Aorta (tissue), 5 donors: ENCODE measurements at regions not wholly inside any gene's neighbourhood (a gene's known extent, or its start where the extent isn't known, plus 50 kb on each side); places are given as distances from the start of the nearest gene placed in this dataset.

ENCODE experiments used
- ATAC-seq: fragments of 200-7000 bp; cut with Tn5 transposase; one replicate; pipeline ENCODE4 v1.9.1; 2022; ENCODE audit warnings: moderate library complexity; ENCODE audit not compliant: low FRiP score
- DNase-seq, 2 donors: peaks; one replicate each; pipeline ENCODE4 v3.0.0-alpha.2; 2020
- H3K27ac ChIP-seq, 2 donors: one replicate each; pipeline ENCODE4 v1.5.1; 2013; ENCODE audit warnings: low read length in 2 of 2, mild to moderate bottlenecking in 2 of 2, moderate library complexity in 2 of 2, control low read depth in 1 of 2, inconsistent platforms in 1 of 2, low read depth in 1 of 2
- H3K27me3 ChIP-seq, 2 donors: one replicate each; pipeline ENCODE4 v1.6.1; 2013; ENCODE audit warnings: control low read depth in 1 of 2, low read length in 1 of 2, mild to moderate bottlenecking in 1 of 2, moderate library complexity in 1 of 2; ENCODE audit not compliant: insufficient read depth in 2 of 2, control insufficient read depth in 1 of 2
- H3K36me3 ChIP-seq, 2 donors: one replicate each; pipeline ENCODE4 v1.6.1; 2013; ENCODE audit warnings: control low read depth in 1 of 2, low read length in 1 of 2, mild to moderate bottlenecking in 1 of 2; ENCODE audit not compliant: insufficient read depth in 2 of 2, control insufficient read depth in 1 of 2
- H3K4me1 ChIP-seq, 2 donors: one replicate each; pipeline ENCODE4 v1.6.1; 2013; ENCODE audit warnings: low read length in 2 of 2, control low read depth in 1 of 2, mild to moderate bottlenecking in 1 of 2, moderate library complexity in 1 of 2; ENCODE audit not compliant: insufficient read depth in 2 of 2, control insufficient read depth in 1 of 2
- H3K4me3 ChIP-seq, 2 donors: one replicate each; pipeline ENCODE4 v1.5.1; 2013; ENCODE audit warnings: low read length in 2 of 2, control low read depth in 1 of 2, mild to moderate bottlenecking in 1 of 2
- H3K9me3 ChIP-seq: one replicate; pipeline ENCODE4 v1.6.1; 2013; ENCODE audit warnings: mild to moderate bottlenecking, low read length; ENCODE audit not compliant: control insufficient read depth
- WGBS, 2 donors: extraction: QIAGEN DNeasy Blood & Tissue Kit; methylation state at CpG; one replicate each; pipeline ENCODE4 v1.1.7; 2013; 5-methylcytosine and 5-hydroxymethylcytosine counted together
- intact Hi-C, 2 donors: fragments of 100-400 bp; cut with DNase I; formaldehyde crosslinking; loops; one replicate each; pipeline versions ENCODE4 v1.14.2 to v1.15.0; 2022
- donor health status: healthy with polysubstance abuse.
- donor health status: Bipolar disorder and iron deficiency.
- donor health status: DM: no; HTN: no; CAD: no.
- donor health status: DM: no; HTN: no; CAD: no.
- donor health status: DM: yes; HTN: yes; CAD: no.

- Histone ChIP-seq H3K27me3 (no peaks in the 10 kb centered on the region), H3K9me3 (no peaks in the 10 kb centered on the region), H3K4me3 (no peak overlapping the region), H3K27ac (no peak overlapping the region), H3K4me1 (no peaks in the 10 kb centered on the region), H3K36me3 (no peaks in the 10 kb centered on the region)
- ATAC-seq, result no peak
- 59 to 68% methylated on average over 3 of the region's 3 CpGs for WGBS, 2 donors
- DNase-seq, result no peak
- intact Hi-C loops, result loop anchor here in 1 of 2 donors (5.0 kb wide), 1 partner anchor 266 kb away; no protein-coding TSS in a partner anchor
Measured at GRCh38 chr15:29933042-29933803, 111.0 kb upstream of the TJP1 start.

- no peaks in the 10 kb centered on the region for H3K27me3 ChIP-seq
- no peaks in the 10 kb centered on the region for H3K36me3 ChIP-seq
- H3K4me1 ChIP-seq, result peaks cover 2 to 5% of the 10 kb centered on the region in 2 donors
- DNase-seq (no peak), ATAC-seq (no peak)
- intact Hi-C loops, result loop anchor here in 1 of 2 donors (10.0 kb wide), 1 partner anchor 111 kb away; no protein-coding TSS in a partner anchor
- WGBS, 2 donors, result 95 to 98% methylated on average over 2 of the region's 2 CpGs
- no peak overlapping the region for H3K4me3 ChIP-seq
- no peak overlapping the region for H3K27ac ChIP-seq
- H3K9me3 ChIP-seq, result no peaks in the 10 kb centered on the region
Measured at GRCh38 chr15:29926083-29926388, 103.8 kb upstream of the TJP1 start.

DNA sequence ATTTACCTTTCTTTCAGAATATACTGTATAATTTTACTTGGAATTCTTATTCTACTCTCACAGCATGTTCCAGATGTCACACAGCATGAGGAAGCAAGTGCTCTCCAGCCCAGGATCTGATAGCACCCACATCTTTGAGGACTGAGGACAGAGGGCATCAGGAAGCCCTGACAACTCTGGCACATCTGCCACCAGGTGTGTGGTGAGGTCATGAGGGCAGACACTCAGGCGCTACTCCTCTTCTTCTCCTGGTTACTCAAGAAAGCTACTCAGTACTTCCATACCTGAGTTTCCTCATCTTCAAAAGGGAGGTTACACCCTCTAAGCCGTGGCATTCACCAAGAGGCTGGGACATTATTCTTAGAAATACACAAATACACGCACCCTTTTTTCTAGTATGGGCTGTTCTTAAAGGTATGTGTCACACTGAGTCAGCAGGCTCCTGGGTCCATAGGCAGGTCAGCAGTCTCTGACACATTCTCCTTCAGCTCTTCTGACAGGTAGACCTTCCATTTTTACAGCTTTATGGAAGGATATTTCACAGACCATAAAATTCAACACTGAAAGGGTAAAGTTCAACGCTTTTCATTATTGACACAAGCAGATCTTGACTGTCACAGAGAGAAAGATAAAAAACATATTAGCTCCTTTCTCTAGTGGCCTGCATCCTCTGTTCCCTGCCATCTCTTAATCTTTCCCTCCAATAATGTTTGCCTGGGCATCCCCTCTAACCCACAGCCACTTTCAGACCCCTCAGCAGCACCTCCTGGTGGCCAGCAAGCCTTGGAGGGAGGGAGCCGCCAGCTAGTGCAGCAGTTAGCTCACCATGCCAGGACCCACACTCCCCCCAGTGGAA is 103.2 kb upstream of the TJP1 start:
- H3K27ac ChIP-seq, result peak overlapping the region in 1 of 2 donors; percentile 47
- H3K4me3 ChIP-seq, result no peak overlapping the region
- intact Hi-C loops, result loop anchor here (2.0 to 10.0 kb wide), 2 partner anchors 103 to 111 kb away; partner anchors contain the start of gene TJP1 (in 1 of the 2)
- ATAC-seq, result peak; percentile 85
- peak; percentile 70 to 90 for DNase-seq
- WGBS, 2 donors, result 51 to 56% methylated on average over 5 of the region's 5 CpGs
- no peaks in the 10 kb centered on the region for H3K27me3 ChIP-seq
- H3K4me1 ChIP-seq, result peaks cover 2 to 5% of the 10 kb centered on the region in 2 donors
- H3K36me3 ChIP-seq, result no peaks in the 10 kb centered on the region
- no peaks in the 10 kb centered on the region for H3K9me3 ChIP-seq

GRCh38 chr15:29924750-29925149 is 102.5 kb upstream of the TJP1 start:
- Histone ChIP-seq H3K27ac (peak overlapping the region in 1 of 2 donors; percentile 47), H3K4me3 (no peak overlapping the region), H3K36me3 (no peaks in the 10 kb centered on the region), H3K9me3 (no peaks in the 10 kb centered on the region), H3K4me1 (peaks cover 2 to 5% of the 10 kb centered on the region in 2 donors), H3K27me3 (no peaks in the 10 kb centered on the region)
- intact Hi-C loops, result loop anchor here (2.0 to 10.0 kb wide), 4 partner anchors 42 to 177 kb away; partner anchors contain the start of gene TJP1 (in 1 of the 2)
- DNase-seq (peak in 1 of 2 donors; percentile 54), ATAC-seq (peak; percentile 69)
- WGBS, 2 donors, result 0 to 2% methylated on average over 4 of the region's 4 CpGs

GRCh38 chr15:29922191-29922590 is 99.9 kb upstream of the TJP1 start:
- intact Hi-C loops, result loop anchor here (5.0 to 10.0 kb wide), 3 partner anchors 40 to 175 kb away; no protein-coding TSS in a partner anchor
- H3K36me3 ChIP-seq, result no peaks in the 10 kb centered on the region
- peaks cover 2 to 5% of the 10 kb centered on the region in 2 donors for H3K4me1 ChIP-seq
- no peaks in the 10 kb centered on the region for H3K9me3 ChIP-seq
- no peaks in the 10 kb centered on the region for H3K27me3 ChIP-seq
- DNase-seq (no peak), ATAC-seq (no peak)
- H3K4me3 ChIP-seq, result no peak overlapping the region
- H3K27ac ChIP-seq, result no peak overlapping the region

DNA sequence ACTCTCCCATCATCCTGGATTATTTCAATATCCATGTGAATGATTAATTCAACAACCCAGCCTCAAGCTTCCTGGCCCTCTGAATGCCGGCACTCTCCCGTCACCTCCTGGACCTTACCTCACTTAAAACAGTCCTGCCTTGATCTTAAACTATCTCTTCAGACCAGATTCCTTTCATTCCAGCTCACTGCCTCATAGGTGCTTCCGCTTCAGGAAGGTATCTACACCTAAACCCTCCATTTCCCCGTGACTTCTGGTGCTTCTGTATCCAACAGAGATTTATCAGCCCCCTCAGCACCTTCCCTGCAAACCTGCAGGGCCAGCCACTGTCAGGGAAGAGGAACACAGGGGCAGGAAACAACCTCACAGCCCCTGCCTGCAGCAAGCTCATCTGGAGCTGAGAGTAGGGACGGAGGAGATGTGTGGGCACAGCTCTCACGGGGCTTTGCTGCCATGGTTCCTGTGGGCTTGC is 98.9 kb upstream of the TJP1 start:
- Histone ChIP-seq H3K9me3 (no peaks in the 10 kb centered on the region), H3K4me1 (peaks cover 2 to 5% of the 10 kb centered on the region in 2 donors), H3K27ac (no peak overlapping the region), H3K4me3 (no peak overlapping the region), H3K36me3 (no peaks in the 10 kb centered on the region), H3K27me3 (no peaks in the 10 kb centered on the region)
- ATAC-seq (no peak), DNase-seq (no peak)
- 88 to 91% methylated on average over 6 of the region's 6 CpGs for WGBS, 2 donors
- intact Hi-C loops, result loop anchor here (5.0 to 10.0 kb wide), 3 partner anchors 39 to 174 kb away; no protein-coding TSS in a partner anchor

DNA sequence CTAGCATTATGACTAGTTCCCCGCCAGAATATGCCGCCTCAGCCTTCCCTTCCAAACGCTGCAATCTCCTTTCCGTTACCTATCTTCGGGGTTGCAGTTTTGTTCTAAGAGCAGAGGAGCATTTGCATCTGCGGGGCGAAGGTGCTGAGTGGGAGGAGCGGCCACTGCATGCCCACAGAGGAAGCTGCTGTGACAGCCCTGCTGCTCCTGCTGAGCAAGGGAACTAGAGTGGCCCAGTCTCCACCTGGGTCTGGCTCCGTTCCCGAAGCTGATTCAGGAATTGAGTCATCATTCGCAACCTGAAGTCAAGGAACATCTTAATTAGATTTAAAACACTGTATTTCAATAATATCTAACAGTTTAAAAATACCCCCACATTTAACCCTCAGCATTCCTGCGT is 98.2 kb upstream of the TJP1 start:
- ATAC-seq, result no peak
- Histone ChIP-seq H3K36me3 (no peaks in the 10 kb centered on the region), H3K9me3 (no peaks in the 10 kb centered on the region), H3K4me1 (peaks cover 2 to 5% of the 10 kb centered on the region in 2 donors), H3K4me3 (no peak overlapping the region), H3K27ac (no peak overlapping the region), H3K27me3 (no peaks in the 10 kb centered on the region)
- intact Hi-C loops, result loop anchor here (5.0 to 10.0 kb wide), 3 partner anchors 38 to 173 kb away; no protein-coding TSS in a partner anchor
- 89 to 93% methylated on average over 12 of the region's 12 CpGs for WGBS, 2 donors
- DNase-seq, result no peak

DNA sequence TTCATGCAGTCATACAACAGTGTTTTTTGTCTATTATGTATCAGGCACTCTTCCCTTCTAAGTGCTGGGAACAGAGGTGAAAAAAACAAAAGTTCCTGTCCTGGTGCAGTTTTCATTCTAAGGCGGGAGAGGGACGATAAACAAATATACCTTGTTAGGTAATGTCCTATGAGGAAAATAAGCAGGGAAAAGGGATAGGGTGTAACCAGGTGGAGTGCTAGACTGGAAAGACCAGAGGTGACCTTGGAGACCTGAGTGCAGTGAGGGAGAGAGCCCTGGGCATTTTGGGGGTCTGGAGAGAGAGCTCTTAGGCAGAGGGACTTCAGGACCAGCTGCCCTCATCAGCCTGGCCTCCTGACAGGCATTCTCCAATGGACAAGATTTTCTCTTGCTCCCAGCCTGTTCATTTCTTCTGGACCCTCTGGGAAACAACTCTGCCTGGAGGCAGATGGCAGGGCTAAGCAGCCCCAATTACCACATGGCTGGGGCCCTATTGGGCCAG is 97.2 kb upstream of the TJP1 start:
- Histone ChIP-seq H3K27ac (no peak overlapping the region), H3K36me3 (no peaks in the 10 kb centered on the region), H3K27me3 (no peaks in the 10 kb centered on the region), H3K4me3 (no peak overlapping the region), H3K4me1 (no peaks in the 10 kb centered on the region), H3K9me3 (no peaks in the 10 kb centered on the region)
- DNase-seq (no peak), ATAC-seq (no peak)
- WGBS, 2 donors, result 97% methylated on average over 2 of the region's 2 CpGs
- intact Hi-C loops, result no loop called here
